HUES48 (cell line): ENCODE measurements at regions not wholly inside any gene's neighbourhood (a gene's known extent, or its start where the extent isn't known, plus 50 kb on each side); places are given as distances from the start of the nearest gene placed in this dataset.

Experiments used
- H3K27ac ChIP-seq: one replicate; pipeline ENCODE4 v1.7.0; 2013; ENCODE audit warnings: low read depth, low read length, inconsistent platforms
- H3K27me3 ChIP-seq: 2 replicates; pipeline ENCODE4 v1.6.1; 2013; ENCODE audit warnings: mild to moderate bottlenecking, low read length; ENCODE audit not compliant: control insufficient read depth, insufficient read depth
- H3K36me3 ChIP-seq: 2 replicates; pipeline ENCODE4 v1.6.1; 2013; ENCODE audit warnings: low read length; ENCODE audit not compliant: control insufficient read depth, insufficient read depth
- H3K4me1 ChIP-seq: 2 replicates; pipeline ENCODE4 v1.6.1; 2013; ENCODE audit warnings: mild to moderate bottlenecking, low read length; ENCODE audit not compliant: control insufficient read depth, insufficient read depth
- H3K4me3 ChIP-seq: 2 replicates; pipeline ENCODE4 v1.5.1; 2013; ENCODE audit warnings: mild to moderate bottlenecking, low read depth, low read length
- H3K9ac ChIP-seq: 2 replicates; pipeline ENCODE4 v1.6.1; 2013; ENCODE audit warnings: mild to moderate bottlenecking, low read depth, low read length, moderate library complexity
- H3K9me3 ChIP-seq: 2 replicates; pipeline ENCODE4 v1.6.1; 2013; ENCODE audit warnings: low read length; ENCODE audit not compliant: control insufficient read depth, insufficient read depth

- Histone ChIP-seq H3K27ac (no peak overlapping the region), H3K9ac (no peak overlapping the region), H3K4me1 (peaks cover 2% of the 10 kb centered on the region; the same call in 1 of the 2 replicates), H3K9me3 (no peaks in the 10 kb centered on the region), H3K36me3 (no peaks in the 10 kb centered on the region), H3K27me3 (no peaks in the 10 kb centered on the region), H3K4me3 (no peak overlapping the region)
Observed at GRCh38 chr4:124177647-124178425, 534.7 kb downstream of the ANKRD50 start.

- Histone ChIP-seq H3K9ac (no peak overlapping the region), H3K36me3 (no peaks in the 10 kb centered on the region), H3K4me3 (no peak overlapping the region), H3K4me1 (peaks cover 9% of the 10 kb centered on the region), H3K27me3 (no peaks in the 10 kb centered on the region), H3K9me3 (no peaks in the 10 kb centered on the region), H3K27ac (no peak overlapping the region)
Observed at GRCh38 chr4:124178449-124179021, 534.0 kb downstream of the ANKRD50 start.

- H3K9ac ChIP-seq: no peak overlapping the region
- no peaks in the 10 kb centered on the region for H3K27me3 ChIP-seq
- no peaks in the 10 kb centered on the region for H3K36me3 ChIP-seq
- no peaks in the 10 kb centered on the region for H3K9me3 ChIP-seq
- peaks cover 12% of the 10 kb centered on the region for H3K4me1 ChIP-seq
- H3K4me3 ChIP-seq: no peak overlapping the region
- H3K27ac ChIP-seq: no peak overlapping the region
Observed at GRCh38 chr4:124179506-124180186, 532.9 kb downstream of the ANKRD50 start.

GRCh38 chr4:124181039-124181438 is 531.5 kb downstream of the ANKRD50 start:
- no peak overlapping the region for H3K27ac ChIP-seq
- H3K4me1 ChIP-seq: peaks cover 13% of the 10 kb centered on the region
- no peak overlapping the region for H3K9ac ChIP-seq
- H3K4me3 ChIP-seq: no peak overlapping the region
- no peaks in the 10 kb centered on the region for H3K27me3 ChIP-seq
- no peaks in the 10 kb centered on the region for H3K36me3 ChIP-seq
- no peaks in the 10 kb centered on the region for H3K9me3 ChIP-seq

GRCh38 chr4:124183231-124183630 is 529.3 kb downstream of the ANKRD50 start:
- H3K36me3 ChIP-seq: no peaks in the 10 kb centered on the region
- H3K9me3 ChIP-seq: no peaks in the 10 kb centered on the region
- H3K27ac ChIP-seq: no peak overlapping the region
- H3K27me3 ChIP-seq: no peaks in the 10 kb centered on the region
- H3K4me3 ChIP-seq: no peak overlapping the region
- peaks cover 13% of the 10 kb centered on the region for H3K4me1 ChIP-seq
- H3K9ac ChIP-seq: no peak overlapping the region

GRCh38 chr4:124183926-124184325 is 528.6 kb downstream of the ANKRD50 start:
- Histone ChIP-seq H3K27me3 (no peaks in the 10 kb centered on the region), H3K9me3 (no peaks in the 10 kb centered on the region), H3K9ac (no peak overlapping the region), H3K4me3 (no peak overlapping the region), H3K27ac (no peak overlapping the region), H3K36me3 (no peaks in the 10 kb centered on the region), H3K4me1 (peaks cover 13% of the 10 kb centered on the region)

GRCh38 chr4:124184792-124185191 is 527.7 kb downstream of the ANKRD50 start:
- Histone ChIP-seq H3K9me3 (no peaks in the 10 kb centered on the region), H3K36me3 (no peaks in the 10 kb centered on the region), H3K27me3 (no peaks in the 10 kb centered on the region), H3K27ac (no peak overlapping the region), H3K9ac (no peak overlapping the region), H3K4me1 (peaks cover 13% of the 10 kb centered on the region), H3K4me3 (no peak overlapping the region)

GRCh38 chr4:124188595-124188994 is 523.9 kb downstream of the ANKRD50 start:
- Histone ChIP-seq H3K4me1 (peaks cover 3% of the 10 kb centered on the region; the same call in 1 of the 2 replicates), H3K9ac (no peak overlapping the region), H3K27ac (no peak overlapping the region), H3K4me3 (no peak overlapping the region), H3K27me3 (no peaks in the 10 kb centered on the region), H3K36me3 (no peaks in the 10 kb centered on the region), H3K9me3 (no peaks in the 10 kb centered on the region)

GRCh38 chr4:124189545-124189944 is 523.0 kb downstream of the ANKRD50 start:
- no peak overlapping the region for H3K27ac ChIP-seq
- no peaks in the 10 kb centered on the region for H3K9me3 ChIP-seq
- no peaks in the 10 kb centered on the region for H3K27me3 ChIP-seq
- no peaks in the 10 kb centered on the region for H3K36me3 ChIP-seq
- no peak overlapping the region for H3K9ac ChIP-seq
- no peak overlapping the region for H3K4me3 ChIP-seq
- peaks cover 2% of the 10 kb centered on the region; the same call in 1 of the 2 replicates for H3K4me1 ChIP-seq

GRCh38 chr4:124191329-124191728 is 521.2 kb downstream of the ANKRD50 start:
- Histone ChIP-seq H3K36me3 (no peaks in the 10 kb centered on the region), H3K9me3 (no peaks in the 10 kb centered on the region), H3K9ac (no peak overlapping the region), H3K4me3 (no peak overlapping the region), H3K27me3 (no peaks in the 10 kb centered on the region), H3K4me1 (no peaks in the 10 kb centered on the region), H3K27ac (no peak overlapping the region)

GRCh38 chr4:124192544-124192943 is 520.0 kb downstream of the ANKRD50 start:
- H3K9me3 ChIP-seq: no peaks in the 10 kb centered on the region
- H3K27me3 ChIP-seq: no peaks in the 10 kb centered on the region
- H3K4me3 ChIP-seq: no peak overlapping the region
- H3K9ac ChIP-seq: no peak overlapping the region
- no peaks in the 10 kb centered on the region for H3K36me3 ChIP-seq
- H3K27ac ChIP-seq: no peak overlapping the region
- no peaks in the 10 kb centered on the region for H3K4me1 ChIP-seq
